Head of caudate nucleus (tissue), 42 donors: ENCODE measurements at regions not wholly inside any gene's neighbourhood (a gene's known extent, or its start where the extent isn't known, plus 50 kb on each side); places are given as distances from the start of the nearest gene placed in this dataset.
"Not testable (repeated sequence)": the region's sequence is repeated elsewhere in the genome, so short reads cannot be mapped to it uniquely, and the experiment has no call there.

ENCODE experiments used
- DNase-seq, 42 donors: peaks; one replicate each; pipeline versions ENCODE4 v3.0.0 to v3.0.0-alpha.2; 2020 to 2021; ENCODE audit warnings: mixed read lengths in 7 of 42
- intact Hi-C: fragments of 100-400 bp; cut with DNase I; formaldehyde crosslinking; loops from one replicate; pipeline ENCODE4 v1.15.0; 2022

DNA sequence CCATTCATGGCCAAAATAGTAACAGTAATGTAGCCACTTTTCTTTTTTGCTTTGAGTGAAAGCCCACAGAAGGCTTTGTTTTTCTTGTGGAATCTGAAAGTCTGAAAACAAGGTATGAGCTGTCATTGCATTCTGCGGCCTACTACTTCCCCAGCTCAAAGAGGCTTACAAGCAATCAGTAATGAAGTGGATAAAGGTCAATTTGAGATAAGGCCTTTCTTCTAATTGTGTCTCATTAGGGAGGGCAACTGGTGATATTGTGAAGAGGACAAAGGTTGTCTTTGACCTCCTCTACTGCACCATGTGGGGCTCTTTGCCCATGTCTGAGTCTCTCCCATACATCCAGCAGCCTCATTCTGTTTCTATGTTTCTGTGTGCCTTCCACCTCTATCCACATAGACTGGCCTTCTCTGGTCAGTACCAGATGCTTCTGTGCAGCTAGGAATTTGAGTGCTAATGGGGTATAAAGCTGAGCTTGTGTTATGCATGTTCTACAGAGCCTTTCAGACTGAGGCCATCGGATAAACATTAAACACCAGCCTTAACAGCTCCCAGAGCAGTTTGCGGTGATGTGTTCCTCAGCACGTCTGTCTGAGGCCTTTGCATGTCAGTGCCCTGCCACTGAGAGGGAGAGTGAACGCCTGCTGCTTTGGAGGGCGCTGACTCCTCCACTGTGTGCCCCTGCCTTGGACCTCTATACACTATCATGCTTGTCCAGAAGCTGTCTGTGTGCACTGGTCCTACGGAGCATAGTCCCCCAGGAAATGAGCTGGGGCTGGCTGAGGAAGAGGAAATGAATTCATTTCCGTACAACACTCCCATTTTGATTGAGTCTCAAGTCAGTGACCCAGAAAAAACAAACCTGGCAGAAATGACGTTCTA, 80.2 kb downstream of the SH2D1A start:
- no peak for DNase-seq

DNA sequence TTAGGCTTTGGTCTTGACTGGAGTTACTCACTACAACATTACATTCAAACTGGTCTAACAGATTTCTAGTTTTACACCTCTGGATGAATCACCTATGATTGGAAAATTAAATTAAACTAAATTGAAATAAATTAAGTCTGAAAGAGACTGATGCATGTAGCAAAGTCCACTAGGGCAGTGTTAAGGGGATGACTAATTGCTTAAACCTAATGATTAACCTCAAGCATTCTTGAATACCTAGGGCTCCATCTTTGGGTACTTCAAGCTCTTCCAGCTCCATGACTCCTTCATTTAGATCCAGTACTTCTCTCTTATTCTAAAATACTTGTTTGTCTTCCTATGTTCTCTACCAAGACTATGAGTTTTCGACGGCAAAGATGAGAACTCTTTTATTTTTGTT, 86.8 kb downstream of the SH2D1A start:
- intact Hi-C loops: no loop called here

More for the DNA sequence above, 80.2 kb downstream of the SH2D1A start:
- intact Hi-C loops: no loop called here

DNA sequence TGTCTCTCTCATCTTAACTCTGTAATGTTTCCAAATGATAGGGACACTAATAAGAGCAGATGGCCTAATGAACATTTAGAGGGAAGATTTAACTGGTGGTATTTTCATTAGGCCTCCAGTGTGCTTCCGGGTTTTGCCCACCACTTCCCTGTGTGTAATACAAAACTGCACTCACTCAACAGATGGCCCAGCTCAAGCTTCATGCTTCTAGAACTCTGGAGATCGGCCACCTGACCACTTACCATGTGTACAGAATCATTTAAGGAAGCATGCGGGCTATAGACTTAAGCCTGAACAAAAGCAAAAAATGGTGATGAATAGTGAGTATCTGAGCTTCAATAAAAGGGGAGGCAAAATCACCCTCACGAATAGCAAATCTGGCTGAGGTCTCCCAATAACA, 89.3 kb downstream of the SH2D1A start:
- DNase-seq: no peak
- intact Hi-C loops: no loop called here

More for the DNA sequence above, 86.8 kb downstream of the SH2D1A start:
- DNase-seq: no peak

DNA sequence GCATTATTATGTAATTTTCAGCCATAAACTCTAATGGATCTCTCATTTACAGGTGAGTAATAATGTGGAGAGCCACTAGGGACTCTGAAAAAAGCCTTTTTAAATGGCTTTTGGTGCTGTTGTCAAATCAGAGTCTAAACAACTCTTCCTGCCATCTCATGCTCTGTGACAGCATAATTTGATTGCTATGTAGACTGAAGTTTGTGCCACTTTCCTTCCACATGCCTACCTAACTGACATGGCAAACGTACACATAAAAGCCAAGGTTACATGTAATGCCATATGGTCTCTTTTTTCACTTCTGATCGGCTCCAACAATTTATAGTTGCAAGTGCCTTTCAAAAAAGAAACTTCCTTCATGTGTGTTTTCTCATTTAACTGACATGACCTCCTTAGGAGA, 94.3 kb downstream of the SH2D1A start:
- no peak for DNase-seq
- intact Hi-C loops: no loop called here

DNA sequence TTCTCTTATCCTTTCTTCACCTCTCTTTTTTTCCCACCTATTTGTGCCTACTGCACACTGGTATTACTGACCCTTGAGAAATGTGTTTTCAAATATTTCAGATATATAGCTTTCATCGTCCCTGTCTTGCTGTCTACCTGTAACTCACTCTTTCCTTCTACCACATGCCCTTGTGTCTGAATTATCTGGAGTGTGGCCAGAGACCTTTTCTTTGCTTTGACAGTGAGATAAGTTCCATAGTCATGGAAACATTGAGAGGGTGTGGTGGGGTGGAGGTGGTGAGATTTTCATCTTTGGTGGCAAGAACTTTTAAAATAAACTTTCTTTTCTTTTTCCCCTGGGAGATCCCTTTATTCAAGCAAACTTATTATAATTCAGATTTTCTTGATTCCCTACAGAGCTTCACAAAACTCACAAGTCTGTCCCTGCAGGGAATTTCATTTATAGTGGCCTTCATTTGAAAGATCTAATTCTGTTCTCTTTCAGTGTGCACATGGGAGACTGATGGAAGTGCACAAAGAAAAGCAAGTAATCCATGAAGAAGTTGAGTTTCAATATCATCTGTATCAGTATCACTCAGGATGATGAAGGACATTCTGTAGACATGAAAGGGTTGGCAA, 95.7 kb downstream of the SH2D1A start:
- intact Hi-C loops: no loop called here
- DNase-seq: no peak

DNA sequence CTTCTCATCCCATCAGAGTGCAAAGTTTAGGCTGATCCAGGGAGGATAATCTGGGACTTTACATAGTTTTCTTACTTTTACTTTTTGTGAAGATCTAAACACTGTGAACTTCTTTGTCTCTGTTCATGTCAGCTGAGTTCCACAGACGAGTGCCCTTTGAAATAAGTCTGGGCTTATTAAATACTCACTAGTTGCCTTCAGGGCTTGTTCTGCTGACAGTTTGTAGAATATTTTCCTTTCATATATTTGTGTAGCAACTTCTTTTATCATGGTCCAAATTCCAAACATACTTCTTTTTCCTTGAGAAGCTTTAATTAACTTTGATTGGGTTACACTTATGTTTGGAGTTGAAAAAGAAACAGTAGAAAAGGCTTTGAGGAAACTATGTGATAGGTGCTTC, 109.6 kb downstream of the SH2D1A start:
- intact Hi-C loops: no loop called here
- DNase-seq: no peak

DNA sequence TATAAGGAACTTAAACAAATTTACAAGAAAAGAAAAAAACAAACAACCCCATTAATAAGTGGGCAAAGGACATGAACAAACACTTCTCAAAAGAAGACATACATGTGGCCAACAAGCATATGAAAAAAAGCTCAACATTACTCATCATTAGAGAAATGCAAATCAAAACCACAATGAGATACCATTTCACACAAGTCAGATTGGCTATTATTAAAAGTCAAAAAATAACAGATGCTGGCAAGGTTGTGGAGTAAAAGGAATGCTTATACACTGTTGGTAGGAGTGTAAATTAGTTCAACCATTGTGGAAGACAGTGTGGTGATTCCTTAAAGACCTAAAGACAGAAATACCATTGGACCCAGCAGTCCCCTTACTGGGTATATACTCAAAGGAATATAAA, 113.5 kb downstream of the SH2D1A start:
- DNase-seq, intact Hi-C loops: not testable (repeated sequence)

DNA sequence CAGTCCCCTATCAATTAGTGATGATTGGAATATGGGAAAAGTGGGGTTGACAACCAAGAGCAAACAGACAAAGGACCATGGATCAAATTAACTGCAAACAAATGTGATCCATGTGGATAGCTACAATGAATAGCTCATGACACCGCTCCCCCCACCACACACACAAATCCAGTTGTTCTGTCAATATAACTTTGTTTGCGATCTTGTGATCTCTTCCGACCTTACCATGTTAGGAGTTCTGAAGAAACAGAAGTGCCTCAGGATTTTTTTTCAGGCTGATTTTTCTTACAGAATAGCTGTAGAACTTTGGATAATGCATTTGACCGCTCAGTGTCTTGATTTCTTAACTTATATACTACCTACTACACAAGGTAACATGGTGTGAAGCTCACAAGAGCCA, 116.6 kb downstream of the SH2D1A start:
- intact Hi-C loops: no loop called here
- no peak for DNase-seq

DNA sequence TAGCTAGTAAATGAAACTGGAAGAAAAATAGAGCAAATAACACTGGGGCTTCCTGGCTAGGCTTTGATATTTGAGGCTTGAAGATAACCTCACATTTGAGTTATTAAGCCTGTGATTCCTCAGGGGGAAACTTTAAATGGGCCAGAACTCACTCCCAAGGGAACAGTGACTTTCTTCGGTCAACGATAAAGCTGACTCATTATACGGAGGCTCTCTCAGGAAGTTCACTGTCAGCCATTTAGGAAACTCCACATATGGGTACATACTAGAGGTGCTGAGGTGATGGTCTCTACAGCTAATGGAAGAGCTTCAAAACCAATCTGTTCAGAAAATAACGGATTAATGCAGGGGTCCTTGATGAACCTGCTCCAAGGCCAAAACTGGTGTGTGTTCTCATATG, 120.8 kb downstream of the SH2D1A start:
- no peak for DNase-seq

DNA sequence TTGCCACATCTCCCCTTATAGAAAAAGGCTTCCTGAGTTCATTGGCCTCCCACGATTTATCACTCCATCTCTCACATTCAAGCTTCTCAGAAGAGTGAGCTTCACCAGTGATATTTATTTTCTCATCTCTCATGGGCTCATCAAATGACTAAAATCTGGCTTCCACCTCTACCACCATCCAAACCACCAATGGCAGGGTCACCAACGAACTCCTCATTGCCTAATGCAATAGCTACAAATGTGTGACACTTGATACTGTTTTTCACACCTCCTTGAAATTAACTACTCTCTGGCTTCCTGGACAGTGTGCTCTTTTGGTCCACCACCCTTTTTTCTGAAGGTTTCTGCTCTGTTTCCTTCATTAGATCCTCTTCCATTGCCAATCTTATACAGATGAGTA, 129.0 kb downstream of the SH2D1A start:
- DNase-seq: no peak
- intact Hi-C loops: no loop called here

More for the DNA sequence above, 120.8 kb downstream of the SH2D1A start:
- intact Hi-C loops: no loop called here

DNA sequence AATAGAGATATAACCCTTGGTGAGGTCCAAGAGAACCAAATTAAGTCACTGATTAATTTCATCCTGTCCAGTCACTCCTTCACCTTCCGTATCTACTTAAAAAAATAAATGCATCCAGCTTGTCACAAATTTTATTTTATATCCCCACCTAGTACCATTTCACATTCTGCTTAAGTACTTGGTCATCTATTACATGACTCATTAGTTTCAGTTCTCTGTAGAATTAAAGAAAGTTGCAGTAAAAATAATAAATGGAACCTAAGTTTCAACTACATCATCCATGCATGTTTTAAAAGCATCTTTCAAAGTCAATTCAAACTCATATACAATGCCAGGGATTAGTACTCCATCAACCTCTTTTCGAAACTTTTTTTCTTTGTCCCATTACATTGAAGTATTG, 130.2 kb downstream of the SH2D1A start:
- DNase-seq: no peak
- intact Hi-C loops: no loop called here

DNA sequence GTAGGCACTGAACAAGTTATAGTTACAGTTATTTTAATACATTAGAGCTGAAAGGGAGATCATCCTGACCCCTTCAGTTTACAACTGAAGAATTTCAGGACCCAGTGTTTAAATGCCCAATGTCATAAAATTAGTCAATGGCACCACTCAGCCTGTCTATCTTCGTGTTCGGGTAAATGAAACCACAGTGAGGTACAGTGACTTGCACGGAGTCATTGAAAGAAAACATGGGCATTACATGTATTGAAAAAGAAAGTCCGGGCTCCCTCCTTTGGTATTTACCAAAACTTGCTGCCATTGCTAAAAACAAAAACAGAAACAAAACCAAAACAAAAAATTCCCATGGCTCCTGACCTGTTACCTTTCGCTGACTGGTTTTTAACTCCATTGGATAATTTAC, 131.7 kb downstream of the SH2D1A start:
- intact Hi-C loops: no loop called here
- DNase-seq: no peak

DNA sequence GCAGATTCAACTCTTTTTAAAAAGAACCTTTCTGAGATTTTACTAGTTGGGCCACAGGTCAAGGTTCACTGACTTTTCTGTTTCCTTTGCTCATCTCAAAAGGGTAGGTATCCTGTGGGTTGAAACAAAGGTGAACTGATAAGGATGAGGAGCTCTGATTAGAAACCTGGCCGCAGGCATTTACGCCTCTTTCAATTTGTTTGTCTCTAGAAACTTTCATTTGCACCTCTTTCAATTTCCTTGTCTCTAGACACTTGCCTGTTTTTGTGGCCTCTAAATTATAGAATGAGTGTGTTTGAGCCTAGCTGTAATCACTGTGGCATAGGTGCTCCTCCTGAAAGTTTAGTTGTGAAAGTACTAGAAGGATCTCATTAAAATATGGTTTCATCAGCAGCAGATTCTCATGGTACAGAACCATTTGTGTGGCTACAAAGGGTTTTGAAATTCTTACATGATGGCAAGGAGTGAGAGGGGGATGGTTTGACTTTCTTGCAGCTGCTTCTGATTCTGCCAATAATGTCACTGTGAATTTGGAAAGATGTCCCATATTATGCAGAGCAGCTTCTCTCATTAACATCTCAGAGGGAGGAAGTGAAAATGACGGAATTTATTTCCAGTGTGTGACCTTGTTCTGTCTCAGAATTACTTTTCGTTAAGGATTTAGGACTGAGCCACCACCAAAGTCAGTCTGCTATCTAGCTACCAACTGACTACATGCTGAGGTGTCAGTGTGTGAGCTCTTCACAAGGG, 142.2 kb downstream of the SH2D1A start:
- DNase-seq: no peak
- intact Hi-C loops: no loop called here

DNA sequence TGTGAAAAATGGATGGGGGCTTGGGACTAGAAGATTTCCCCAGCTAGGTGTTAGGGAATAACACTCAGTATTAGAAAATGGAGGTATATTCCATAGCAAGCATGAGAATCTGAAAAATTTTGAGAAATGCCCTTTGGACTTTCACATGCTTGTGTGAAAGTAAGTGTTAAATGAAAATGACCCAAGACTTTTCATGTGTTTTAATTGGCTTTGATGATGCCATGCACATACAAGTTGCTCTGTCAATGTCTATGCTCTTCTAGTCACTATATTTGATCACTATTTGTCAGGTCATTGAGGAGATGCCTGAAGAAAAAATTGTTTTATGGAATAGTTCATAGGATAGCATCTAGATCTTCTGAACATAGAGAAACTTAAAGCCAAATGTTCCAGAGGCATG, 147.6 kb downstream of the SH2D1A start:
- no peak for DNase-seq
- intact Hi-C loops: no loop called here

DNA sequence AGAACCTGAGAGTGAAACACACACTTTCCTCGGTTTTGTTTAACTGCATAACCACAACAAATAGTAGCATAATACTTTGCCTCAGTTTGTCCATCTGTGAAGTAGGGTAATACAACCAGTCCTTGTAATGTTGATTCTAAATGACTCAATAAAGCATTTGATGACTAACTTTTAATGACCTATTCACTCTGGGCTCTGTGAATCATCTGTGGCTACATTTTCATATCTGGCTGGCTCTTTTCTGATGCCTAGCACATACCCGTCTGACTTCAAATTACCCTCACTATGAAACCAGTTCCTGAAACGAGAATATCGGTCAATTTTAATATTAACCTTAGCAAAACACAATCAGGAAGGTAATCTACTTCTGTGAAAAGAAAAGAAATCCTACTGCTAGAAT, 151.0 kb downstream of the SH2D1A start:
- no peak for DNase-seq
- intact Hi-C loops: no loop called here

DNA sequence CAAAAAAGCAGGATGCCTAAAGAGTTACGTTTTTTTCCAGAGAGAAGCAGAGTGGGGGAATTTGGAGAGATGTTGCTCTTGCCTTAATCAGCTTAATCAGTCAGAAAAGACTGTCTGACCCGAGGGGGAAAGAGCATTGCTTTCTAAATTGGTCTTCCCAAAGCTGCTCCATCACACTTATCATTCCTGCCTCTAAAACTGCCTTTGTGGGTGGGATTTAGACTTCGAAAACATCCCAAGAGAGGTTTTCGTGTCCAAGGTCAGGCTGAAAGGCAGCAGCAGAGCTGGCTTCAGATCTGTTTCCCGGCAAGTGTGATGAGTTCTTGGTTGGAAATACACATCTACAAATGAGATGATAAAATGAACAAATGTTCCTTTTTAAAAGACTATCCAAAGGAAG, 155.2 kb downstream of the SH2D1A start:
- DNase-seq: no peak
- intact Hi-C loops: no loop called here

DNA sequence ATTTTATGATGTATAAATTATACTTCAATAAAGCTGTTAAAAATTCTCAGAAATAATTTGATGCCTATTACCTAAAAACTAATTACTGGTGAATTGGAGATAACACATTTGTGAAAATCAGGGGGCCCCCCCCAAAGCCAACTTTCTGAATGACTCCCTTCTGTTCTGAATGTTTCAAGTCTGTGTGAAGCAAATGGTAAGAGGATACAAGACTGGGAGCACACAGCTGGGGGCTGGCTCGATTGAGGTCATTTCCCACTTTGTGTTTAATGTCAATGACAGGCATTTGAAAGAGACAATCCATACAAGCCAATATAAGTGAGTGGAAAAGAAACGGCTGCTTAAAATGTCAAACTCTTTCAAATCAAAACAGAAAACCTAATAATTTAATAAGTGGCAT, 155.8 kb downstream of the SH2D1A start:
- intact Hi-C loops: no loop called here
- DNase-seq: no peak

DNA sequence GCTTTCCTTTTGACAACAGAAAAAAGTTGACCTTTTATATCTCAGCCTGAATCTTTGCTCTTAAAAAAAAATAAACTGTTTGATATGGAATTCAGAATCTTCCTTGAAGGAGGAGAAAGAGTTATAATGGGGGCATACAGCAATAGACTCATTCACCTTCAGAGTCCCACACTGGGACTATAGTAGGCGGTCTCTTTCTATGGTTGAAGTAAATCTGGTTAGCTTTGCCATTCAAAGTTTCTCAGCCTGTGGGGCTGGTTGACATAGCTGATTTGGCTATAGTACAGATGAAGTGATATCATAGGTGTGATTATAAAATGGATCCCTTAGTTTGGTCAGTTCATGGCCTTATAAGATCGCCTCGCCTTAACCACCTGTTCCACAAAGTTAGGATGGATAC, 156.2 kb downstream of the SH2D1A start:
- no peak for DNase-seq
- intact Hi-C loops: no loop called here

DNA sequence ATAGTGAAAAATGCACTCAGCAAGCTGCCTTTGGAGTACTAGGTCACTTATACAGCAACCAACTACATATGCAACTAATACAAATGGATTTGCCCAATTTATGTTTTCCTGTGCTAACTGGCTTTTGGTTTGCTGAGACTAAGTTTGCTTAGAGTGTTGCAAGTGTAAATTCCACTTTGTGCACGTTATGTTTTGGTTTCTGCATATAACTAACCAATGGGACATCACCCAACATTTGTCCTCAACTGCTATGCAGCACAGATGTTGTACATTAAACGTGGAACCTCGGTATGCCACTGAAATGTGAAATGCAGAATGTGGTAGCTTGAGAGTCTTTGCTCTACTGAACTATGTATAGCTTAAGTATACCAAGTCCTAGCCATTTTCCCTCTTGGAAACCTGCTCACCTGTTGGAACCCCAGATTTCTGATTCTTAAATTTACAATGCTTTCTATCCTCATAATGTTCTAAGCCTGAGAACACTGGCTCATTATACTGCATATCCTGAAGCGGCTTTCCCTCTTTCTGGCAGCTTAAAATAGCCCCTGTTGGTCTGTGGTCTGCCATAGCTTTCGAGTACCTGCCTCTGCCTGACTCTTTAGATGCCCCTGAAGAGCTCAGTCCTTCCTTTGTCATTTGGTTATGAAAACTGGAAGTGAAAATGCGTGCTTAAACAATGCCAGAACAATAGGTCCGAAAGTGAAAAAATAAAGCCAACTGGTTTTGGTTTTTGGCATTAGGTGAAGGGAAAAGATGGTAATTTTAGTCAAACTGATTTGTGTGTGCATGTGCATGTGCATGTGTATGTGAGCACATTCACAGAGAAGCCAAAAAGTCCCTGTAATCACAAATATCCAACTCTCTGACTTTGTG, 158.0 kb downstream of the SH2D1A start:
- intact Hi-C loops: no loop called here
- no peak for DNase-seq
